Stimulated activated CD8-positive, alpha-beta memory T cell treated with anti-CD3 and anti-CD28 coated beads, Interleukin-4, amount 100 ng/mL, for 1 hour (primary cell): ENCODE measurements at regions not wholly inside any gene's neighbourhood (a gene's known extent, or its start where the extent isn't known, plus 50 kb on each side); places are given as distances from the start of the nearest gene placed in this dataset.
"Not testable (repeated sequence)": the region's sequence is repeated elsewhere in the genome, so short reads cannot be mapped to it uniquely, and the experiment has no call there.

ENCODE experiments used
- DNase-seq, 2 donors: peaks; one replicate each; pipeline ENCODE4 v3.0.0-alpha.2; 2020; ENCODE audit warnings: low read depth in 2 of 2, low spot score in 1 of 2

DNA sequence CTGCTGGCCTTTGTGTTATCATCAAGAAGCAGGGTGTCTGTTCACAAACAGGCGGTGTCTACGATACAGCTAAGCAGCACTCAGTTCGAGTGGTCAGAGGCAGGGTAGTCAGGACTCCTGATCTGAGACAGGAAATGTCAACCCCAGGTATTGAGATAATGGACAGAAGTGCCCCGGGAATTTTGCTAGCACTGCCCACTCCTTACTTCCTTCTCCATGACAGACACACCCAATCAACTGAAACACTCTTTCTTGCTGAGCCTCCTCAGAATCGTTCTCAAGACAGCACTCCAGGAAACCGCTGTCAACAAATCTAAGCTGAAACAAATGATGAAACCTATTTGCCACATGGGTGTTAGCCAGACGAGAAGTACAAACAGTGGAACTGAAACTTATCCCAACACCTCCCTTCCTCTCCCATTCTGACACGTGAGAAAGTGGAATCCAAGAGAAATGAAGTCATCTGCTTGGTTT, 109.3 kb downstream of the GTF2IRD2B start:
- not testable (repeated sequence) for DNase-seq

- not testable (repeated sequence) for DNase-seq
Observed at GRCh38 chr7:75205367-75206085, 113.1 kb downstream of the GTF2IRD2B start.

GRCh38 chr7:75215460-75215859, 123.1 kb downstream of the GTF2IRD2B start:
- DNase-seq: not testable (repeated sequence)

DNA sequence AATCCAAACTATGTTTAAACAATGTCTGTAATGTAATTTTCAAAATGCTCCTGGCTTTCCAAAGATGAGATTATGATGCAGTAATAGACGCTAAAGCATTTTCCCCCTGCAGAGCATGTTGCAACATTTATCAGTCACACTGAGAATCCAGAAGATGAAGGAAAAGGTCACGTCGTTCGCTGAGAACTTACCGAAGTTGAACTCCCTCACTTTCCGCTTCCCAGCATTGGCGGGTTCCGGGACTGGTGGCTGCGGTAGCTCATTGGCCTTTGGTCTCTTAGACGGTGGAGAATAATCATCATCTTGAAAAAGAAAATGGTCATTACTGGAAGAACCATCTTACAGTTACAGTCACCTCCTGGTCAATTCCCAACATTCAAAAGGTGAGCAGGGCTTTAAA, 124.6 kb downstream of the GTF2IRD2B start:
- DNase-seq: not testable (repeated sequence)

GRCh38 chr7:75226102-75226501, 133.7 kb downstream of the GTF2IRD2B start:
- DNase-seq: not testable (repeated sequence)

- DNase-seq: not testable (repeated sequence)
Observed at GRCh38 chr7:75229558-75229957, 137.2 kb downstream of the GTF2IRD2B start.

DNA sequence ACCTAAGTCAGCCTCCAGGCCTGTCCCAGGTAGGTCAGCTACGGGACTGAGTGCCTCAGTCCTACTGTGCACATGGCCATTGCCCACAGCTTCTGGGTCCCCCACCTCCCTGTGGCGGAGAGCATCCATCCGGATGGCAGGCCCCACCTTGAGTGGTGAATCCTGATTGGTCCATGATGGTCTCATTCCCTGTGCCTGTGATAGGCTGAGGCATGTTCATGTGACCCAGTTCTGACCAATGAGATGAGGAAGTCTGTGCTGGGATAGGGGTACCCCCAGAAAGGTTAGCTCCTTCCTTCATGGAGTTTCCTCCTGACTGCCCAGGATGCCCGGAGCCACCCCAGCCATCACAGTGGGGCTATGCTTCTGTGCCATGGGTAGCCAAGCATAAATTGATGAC, 138.2 kb downstream of the GTF2IRD2B start:
- DNase-seq: not testable (repeated sequence)

GRCh38 chr7:75235092-75235826, 142.9 kb downstream of the GTF2IRD2B start:
- not testable (repeated sequence) for DNase-seq

DNA sequence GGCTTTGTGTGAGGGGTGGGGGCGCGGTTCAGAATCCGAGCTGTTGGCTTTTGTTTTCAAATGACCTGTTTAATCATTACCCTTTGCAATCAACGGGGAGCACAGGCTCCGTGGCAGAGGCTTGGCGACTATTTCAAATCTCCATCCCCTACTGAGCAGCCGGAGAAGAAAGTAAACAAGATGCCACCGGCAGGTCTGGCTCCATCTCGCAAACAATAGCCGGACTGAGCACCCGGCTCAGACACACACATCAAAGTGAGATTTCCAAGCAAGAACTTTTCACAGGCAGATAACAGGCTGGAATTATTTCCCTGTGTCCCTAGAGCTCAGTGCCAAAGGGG, 143.4 kb downstream of the GTF2IRD2B start:
- not testable (repeated sequence) for DNase-seq

DNA sequence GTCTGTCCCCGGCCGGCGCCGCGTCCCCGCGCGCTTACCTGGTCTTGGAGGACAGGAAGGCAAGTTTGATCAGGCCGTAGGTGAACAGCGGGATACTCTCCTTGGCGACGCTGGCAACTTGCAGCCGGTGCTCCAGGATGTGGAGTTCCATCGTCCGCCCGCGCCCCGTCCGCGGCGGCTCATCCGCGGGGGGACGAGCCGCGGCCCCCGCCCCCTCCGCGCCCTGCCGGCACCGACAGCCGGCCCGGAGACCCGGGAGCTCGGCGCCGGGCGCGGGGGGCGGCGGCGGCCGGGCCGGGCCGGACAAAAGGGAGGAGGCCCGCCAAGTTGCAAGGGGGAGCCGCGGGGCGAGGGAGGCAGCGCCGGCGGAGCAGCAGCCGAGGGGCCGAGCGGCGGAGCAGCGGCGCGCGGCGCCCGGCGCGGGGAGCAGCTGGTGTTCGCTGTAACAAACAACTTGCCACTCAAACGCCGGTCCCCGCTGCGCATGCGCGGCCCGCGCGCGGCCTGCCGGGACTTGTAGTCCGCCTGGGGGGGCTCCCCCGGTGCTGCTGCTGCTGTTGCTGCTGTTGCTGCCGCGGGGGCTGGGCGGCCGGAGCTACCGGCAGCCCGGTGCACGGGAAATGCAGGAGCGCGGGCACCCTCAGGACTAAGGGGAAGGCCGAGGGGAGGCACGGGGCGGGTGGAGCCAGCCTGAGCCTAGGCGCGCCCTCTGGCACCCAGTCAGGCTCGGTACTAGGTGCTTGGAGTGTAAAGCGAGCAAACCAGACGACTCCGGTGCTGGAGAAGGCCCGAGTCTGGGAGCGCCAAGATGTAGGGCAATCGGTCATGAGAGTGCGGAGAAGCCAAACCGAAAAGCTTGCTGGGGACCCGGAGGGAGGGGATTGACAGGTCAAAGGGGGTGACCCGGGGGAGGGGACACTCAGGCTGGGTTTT, 145.1 kb downstream of the GTF2IRD2B start:
- peak; percentile 8 to 13 for DNase-seq

GRCh38 chr7:75238309-75238708, 145.9 kb downstream of the GTF2IRD2B start:
- not testable (repeated sequence) for DNase-seq

DNA sequence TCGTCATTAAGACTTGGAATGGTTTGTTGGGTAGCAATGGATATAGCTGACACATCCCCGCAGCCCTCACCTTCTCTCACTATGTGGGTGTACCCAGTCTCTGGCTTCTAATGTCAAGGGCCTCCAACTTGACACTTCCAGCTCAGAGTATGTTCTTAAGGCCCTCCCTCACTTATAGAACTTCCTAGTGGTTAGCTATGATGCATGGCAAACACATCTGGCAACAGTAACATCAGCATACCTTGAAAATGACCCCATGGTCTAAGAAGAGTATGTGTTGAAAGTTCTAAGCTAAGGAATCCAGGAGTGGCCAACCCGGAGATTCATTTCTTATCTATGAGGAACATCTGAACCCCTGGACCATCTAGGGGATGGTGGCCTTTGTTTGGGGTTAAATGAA, 151.2 kb downstream of the GTF2IRD2B start:
- DNase-seq: not testable (repeated sequence)

DNA sequence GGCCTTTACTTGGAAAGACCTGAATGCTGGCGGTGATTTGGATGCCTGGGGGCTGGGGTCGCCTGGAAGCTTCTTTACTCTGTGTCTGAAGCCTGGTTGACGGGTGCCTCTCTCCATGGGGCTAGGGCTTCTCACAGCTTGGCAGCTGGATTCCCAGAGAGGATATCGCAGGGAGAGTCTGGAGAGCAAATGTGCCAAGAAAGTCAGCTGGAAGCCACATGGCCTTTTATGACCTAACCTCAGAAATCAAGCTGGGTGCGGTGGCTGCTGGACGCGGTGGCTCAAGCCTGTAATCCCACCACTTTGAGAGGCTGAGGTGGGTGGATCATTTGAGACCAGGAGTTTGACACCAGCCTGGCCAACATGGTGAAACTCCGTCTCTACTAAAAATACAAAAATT, 147.2 kb upstream of the TRIM73 start:
- not testable (repeated sequence) for DNase-seq

GRCh38 chr7:75254238-75254637, 141.2 kb upstream of the TRIM73 start:
- DNase-seq: not testable (repeated sequence)

GRCh38 chr7:75257442-75257841, 138.0 kb upstream of the TRIM73 start:
- DNase-seq: not testable (repeated sequence)

DNA sequence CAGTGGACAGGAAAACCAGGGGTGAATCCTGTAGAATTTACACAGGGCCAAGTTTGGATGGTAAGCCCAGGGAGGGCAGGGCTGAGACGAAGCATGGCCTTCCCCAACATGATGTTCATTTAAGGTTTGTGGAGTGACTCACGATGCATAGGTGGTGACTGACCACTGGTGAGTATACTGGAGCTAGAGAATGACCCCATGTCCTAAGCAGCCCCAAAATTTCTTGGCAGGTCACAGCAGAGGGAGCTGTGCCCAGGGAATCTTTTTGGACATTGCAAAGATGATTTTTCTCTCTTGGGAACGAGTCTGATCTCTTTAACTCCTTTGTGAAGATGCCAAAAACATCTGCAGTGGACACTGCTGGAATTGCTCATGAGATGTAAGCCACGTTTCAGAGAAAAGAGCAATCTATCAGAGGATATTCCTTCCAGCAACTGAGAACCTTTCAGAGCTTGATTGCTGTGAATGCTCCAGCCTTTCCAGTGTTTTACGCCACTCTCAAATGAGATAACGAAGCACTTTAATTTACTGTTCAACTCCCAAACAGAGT, 135.9 kb upstream of the TRIM73 start:
- not testable (repeated sequence) for DNase-seq

DNA sequence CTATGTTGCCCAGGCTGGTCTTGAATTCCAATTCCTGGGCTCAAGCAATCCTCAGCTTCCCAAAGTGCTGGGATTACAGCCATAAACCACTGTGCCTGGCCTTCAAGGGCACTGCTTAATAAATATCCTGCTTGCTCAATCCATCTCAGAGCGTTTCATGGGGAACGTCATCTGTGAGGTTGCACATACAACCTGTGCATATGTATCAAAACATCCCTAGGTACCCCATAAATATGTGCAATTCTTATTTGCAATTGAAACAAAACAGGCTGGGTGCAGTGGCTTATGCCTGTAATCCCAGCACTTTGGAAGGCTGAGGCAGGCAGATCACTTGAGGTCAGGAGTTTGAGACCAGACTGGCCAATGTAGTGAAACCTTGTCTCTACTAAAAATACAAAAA, 133.8 kb upstream of the TRIM73 start:
- DNase-seq: not testable (repeated sequence)

DNA sequence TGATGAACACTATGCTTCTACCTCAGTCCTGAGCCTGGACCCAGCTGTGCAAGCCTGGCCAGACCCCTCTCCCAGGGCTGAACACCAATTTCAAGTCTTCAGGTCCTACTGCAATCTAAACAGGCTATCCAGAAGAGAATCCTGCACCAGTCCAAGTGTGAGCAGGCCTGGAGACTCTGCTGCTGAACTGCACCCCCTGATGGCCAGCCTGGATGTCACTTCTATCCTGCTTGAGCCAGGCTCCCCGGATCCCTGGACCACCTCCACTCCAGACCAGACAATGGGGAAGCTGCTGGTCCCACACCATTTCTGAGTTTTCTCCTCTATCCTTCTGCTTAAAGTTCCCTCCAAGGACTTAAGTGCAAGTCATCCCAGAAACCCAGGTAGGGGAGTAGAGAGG, 127.3 kb upstream of the TRIM73 start:
- not testable (repeated sequence) for DNase-seq

DNA sequence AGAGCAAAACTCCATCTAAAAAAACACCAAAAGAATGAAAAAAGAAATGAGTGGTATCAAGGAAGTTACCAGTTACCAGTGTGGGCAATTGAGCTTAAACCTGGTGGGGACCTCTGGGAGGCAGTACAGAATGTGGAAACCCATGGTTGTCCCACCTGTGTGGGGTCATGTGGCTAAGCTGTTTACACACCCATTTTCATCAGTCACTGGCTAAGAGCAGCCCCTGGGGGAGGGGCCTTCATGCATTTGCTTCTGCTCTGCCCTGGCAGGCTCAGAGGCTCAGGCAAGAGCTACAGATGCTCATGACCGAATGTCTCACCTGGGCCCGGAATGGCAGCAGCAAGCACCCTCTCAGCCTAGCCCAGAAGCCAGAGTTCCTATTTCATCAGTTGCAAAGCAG, 126.3 kb upstream of the TRIM73 start:
- DNase-seq: not testable (repeated sequence)

DNA sequence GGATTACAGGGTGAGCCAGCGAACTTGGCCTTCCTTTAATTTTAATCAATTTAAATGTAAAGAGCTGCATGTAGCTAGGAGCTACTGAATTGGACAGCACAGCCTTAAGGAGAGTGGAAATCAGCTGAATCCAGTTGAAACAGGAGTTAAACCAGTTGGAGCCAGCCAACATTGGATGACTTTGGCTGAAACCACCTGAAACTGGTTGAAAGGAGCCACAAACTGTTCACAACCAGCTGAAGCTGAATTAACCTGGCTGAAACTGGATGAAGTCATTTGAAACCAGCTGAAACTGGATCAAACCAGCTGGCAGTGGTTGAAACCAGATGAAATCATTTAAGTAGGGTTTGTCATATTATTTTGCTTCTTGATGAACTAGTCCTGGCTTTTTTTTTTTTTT, 121.3 kb upstream of the TRIM73 start:
- not testable (repeated sequence) for DNase-seq
